Esophagus muscularis mucosa (tissue), 4 donors: ENCODE measurements at regions not wholly inside any gene's neighbourhood (a gene's known extent, or its start where the extent isn't known, plus 50 kb on each side); places are given as distances from the start of the nearest gene placed in this dataset.

Source experiments
- CTCF ChIP-seq, 3 experiments: fragments of 200-600 bp in 2 of 3; fragments of 450-650 bp in 1 of 3; sonication (generic) in 2 of 3; IDR thresholded peaks; one replicate each; pipeline ENCODE4 v1.5.1; 2017 to 2019; ENCODE audit warnings: antibody characterized with exemption in 3 of 3, mild to moderate bottlenecking in 2 of 3, moderate library complexity in 1 of 3
- EP300 ChIP-seq: sonication (generic); formaldehyde crosslinking; IDR thresholded peaks from one replicate; pipeline ENCODE4 v1.6.1; 2017; ENCODE audit warnings: antibody characterized with exemption
- POLR2A ChIP-seq: fragments of 450-650 bp; IDR thresholded peaks from one replicate; pipeline ENCODE4 v1.6.1; 2017; ENCODE audit warnings: antibody characterized with exemption, moderate library complexity, mild to moderate bottlenecking, low read depth
- POLR2AphosphoS5 ChIP-seq, 2 donors: sonication (generic); formaldehyde crosslinking; IDR thresholded peaks; one replicate each; pipeline ENCODE4 v1.6.1; 2017; ENCODE audit warnings: antibody characterized with exemption in 2 of 2

- TF ChIP-seq CTCF (IDR thresholded peaks at IDR 0.05) (no peak), POLR2AphosphoS5 (IDR thresholded peaks at IDR 0.05) (no peak), POLR2A (no peak), EP300 (no peak)
Observed at GRCh38 chr9:89929673-89930480, 325.1 kb downstream of the GADD45G start.
